ENCODE measurements at regions not wholly inside any gene's neighbourhood (a gene's known extent, or its start where the extent isn't known, plus 50 kb on each side); places are given as distances from the start of the nearest gene placed in this dataset.

- no peak for TF ChIP-seq CTCF (IDR thresholded peaks at IDR 0.05)
- TF ChIP-seq POLR2A (IDR thresholded peaks at IDR 0.05) = no peak
These were observed 247.9 kb downstream of the ADGRL2 start for GRCh38 chr1:82048596-82048995.

Data from right lobe of liver (tissue), 4 donors.